ENCODE measurements at regions not wholly inside any gene's neighbourhood (a gene's known extent, or its start where the extent isn't known, plus 50 kb on each side); places are given as distances from the start of the nearest gene placed in this dataset.
A peak's percentile ranks its signal among the peaks of the same experiment; 100 is the strongest.

- H3K4me2 ChIP-seq, result no peak overlapping the region
- TF ChIP-seq Cebpa-rat (IDR thresholded peaks at IDR 0.05), result no peak
- no peak overlapping the region for H3K27ac ChIP-seq
- peaks cover 52% of the 10 kb centered on the region for H3K36me3 ChIP-seq
- no peaks in the 10 kb centered on the region for H3K9me3 ChIP-seq
- no peak overlapping the region for H3K4me3 ChIP-seq
- H3K4me1 ChIP-seq, result 0 out of 2 replicates have a peak, but pooled peaks cover 8% of the 10 kb centered on the region
- no peak overlapping the region for H3K9ac ChIP-seq
- no peaks in the 10 kb centered on the region for H3K27me3 ChIP-seq
- peaks cover 14% of the 10 kb centered on the region; the same call in 1 of the 2 replicates for H4K20me1 ChIP-seq
These were observed 141.9 kb upstream of the KLF14 start for GRCh38 chr7:130875901-130876300.

- peaks cover 14% of the 10 kb centered on the region; the same call in 1 of the 2 replicates for H3K4me1 ChIP-seq
These were observed 143.4 kb upstream of the KLF14 start for GRCh38 chr7:130877236-130877990.

GRCh38 chr7:130877991-130878305 lies 143.9 kb upstream of the KLF14 start:
- Histone ChIP-seq H3K4me2 (no peak overlapping the region), H3K27ac (no peak overlapping the region), H3K9ac (no peak overlapping the region), H3K36me3 (peaks cover 64% of the 10 kb centered on the region), H3K9me3 (no peaks in the 10 kb centered on the region), H4K20me1 (peaks cover 19% of the 10 kb centered on the region; the same call in 1 of the 2 replicates), H3K4me1 (peaks cover 14% of the 10 kb centered on the region; the same call in 1 of the 2 replicates), H3K27me3 (no peaks in the 10 kb centered on the region), H3K4me3 (no peak overlapping the region)
- no peak for TF ChIP-seq Cebpa-rat (IDR thresholded peaks at IDR 0.05)

More at GRCh38 chr7:130877236-130877990, 143.4 kb upstream of the KLF14 start:
- Histone ChIP-seq H3K4me3 (no peak overlapping the region), H3K36me3 (peaks cover 63% of the 10 kb centered on the region), H3K27ac (no peak overlapping the region), H4K20me1 (peaks cover 19% of the 10 kb centered on the region; the same call in 1 of the 2 replicates), H3K4me2 (no peak overlapping the region), H3K9me3 (no peaks in the 10 kb centered on the region), H3K9ac (no peak overlapping the region), H3K27me3 (no peaks in the 10 kb centered on the region)
- no peak for TF ChIP-seq Cebpa-rat (IDR thresholded peaks at IDR 0.05)

- no peak overlapping the region for H3K27ac ChIP-seq
- H3K4me3 ChIP-seq, result no peak overlapping the region
- no peak for TF ChIP-seq Cebpa-rat (IDR thresholded peaks at IDR 0.05)
- H3K4me2 ChIP-seq, result no peak overlapping the region
- H3K27me3 ChIP-seq, result no peaks in the 10 kb centered on the region
- H3K4me1 ChIP-seq, result peaks cover 14% of the 10 kb centered on the region; the same call in 1 of the 2 replicates
- peaks cover 21% of the 10 kb centered on the region for H4K20me1 ChIP-seq
- peaks cover 71% of the 10 kb centered on the region for H3K36me3 ChIP-seq
- no peak overlapping the region for H3K9ac ChIP-seq
- no peaks in the 10 kb centered on the region for H3K9me3 ChIP-seq
These were observed 144.8 kb upstream of the KLF14 start for GRCh38 chr7:130878785-130879184.

- no peaks in the 10 kb centered on the region for H3K9me3 ChIP-seq
- no peak for TF ChIP-seq Cebpa-rat (IDR thresholded peaks at IDR 0.05)
- no peak overlapping the region for H3K4me2 ChIP-seq
- H3K27me3 ChIP-seq, result no peaks in the 10 kb centered on the region
- no peak overlapping the region for H3K27ac ChIP-seq
- H4K20me1 ChIP-seq, result peaks cover 21% of the 10 kb centered on the region
- peaks cover 71% of the 10 kb centered on the region for H3K36me3 ChIP-seq
- H3K9ac ChIP-seq, result no peak overlapping the region
- peaks cover 14% of the 10 kb centered on the region; the same call in 1 of the 2 replicates for H3K4me1 ChIP-seq
- H3K4me3 ChIP-seq, result no peak overlapping the region
These were observed 145.2 kb upstream of the KLF14 start for GRCh38 chr7:130879191-130879590.

- Histone ChIP-seq H3K4me2 (no peak overlapping the region), H3K4me1 (peaks cover 14% of the 10 kb centered on the region; the same call in 1 of the 2 replicates), H3K27me3 (no peaks in the 10 kb centered on the region), H3K27ac (no peak overlapping the region), H4K20me1 (peaks cover 27% of the 10 kb centered on the region), H3K9me3 (no peaks in the 10 kb centered on the region), H3K9ac (no peak overlapping the region), H3K36me3 (peaks cover 84% of the 10 kb centered on the region), H3K4me3 (no peak overlapping the region)
- peak; percentile 79 for TF ChIP-seq Cebpa-rat (IDR thresholded peaks at IDR 0.05)
These were observed 146.7 kb upstream of the KLF14 start for GRCh38 chr7:130880668-130881067.

- H3K27me3 ChIP-seq, result no peaks in the 10 kb centered on the region
- H3K4me2 ChIP-seq, result no peak overlapping the region
- H4K20me1 ChIP-seq, result peaks cover 27% of the 10 kb centered on the region
- TF ChIP-seq Cebpa-rat (IDR thresholded peaks at IDR 0.05), result no peak
- H3K4me3 ChIP-seq, result no peak overlapping the region
- no peaks in the 10 kb centered on the region for H3K9me3 ChIP-seq
- peaks cover 14% of the 10 kb centered on the region; the same call in 1 of the 2 replicates for H3K4me1 ChIP-seq
- H3K9ac ChIP-seq, result no peak overlapping the region
- no peak overlapping the region for H3K27ac ChIP-seq
- H3K36me3 ChIP-seq, result peaks cover 89% of the 10 kb centered on the region
These were observed 147.2 kb upstream of the KLF14 start for GRCh38 chr7:130881091-130881798.

GRCh38 chr7:130881799-130882141 lies 147.8 kb upstream of the KLF14 start:
- H3K27ac ChIP-seq, result no peak overlapping the region
- no peak overlapping the region for H3K4me2 ChIP-seq
- H4K20me1 ChIP-seq, result peaks cover 27% of the 10 kb centered on the region
- no peak overlapping the region for H3K9ac ChIP-seq
- H3K36me3 ChIP-seq, result peaks cover 92% of the 10 kb centered on the region
- no peaks in the 10 kb centered on the region for H3K9me3 ChIP-seq
- peaks cover 14% of the 10 kb centered on the region; the same call in 1 of the 2 replicates for H3K4me1 ChIP-seq
- no peak for TF ChIP-seq Cebpa-rat (IDR thresholded peaks at IDR 0.05)
- no peaks in the 10 kb centered on the region for H3K27me3 ChIP-seq
- no peak overlapping the region for H3K4me3 ChIP-seq

- Histone ChIP-seq H3K4me2 (no peak overlapping the region), H3K36me3 (peaks cover 87% of the 10 kb centered on the region), H3K9ac (no peak overlapping the region), H3K27ac (no peak overlapping the region), H4K20me1 (peaks cover 31% of the 10 kb centered on the region), H3K4me3 (no peak overlapping the region), H3K9me3 (no peaks in the 10 kb centered on the region), H3K27me3 (no peaks in the 10 kb centered on the region), H3K4me1 (peaks cover 14% of the 10 kb centered on the region)
- no peak for TF ChIP-seq Cebpa-rat (IDR thresholded peaks at IDR 0.05)
These were observed 148.4 kb upstream of the KLF14 start for GRCh38 chr7:130882396-130882795.

GRCh38 chr7:130883928-130884327 lies 149.9 kb upstream of the KLF14 start:
- no peak overlapping the region for H3K27ac ChIP-seq
- peaks cover 88% of the 10 kb centered on the region for H3K36me3 ChIP-seq
- H3K4me2 ChIP-seq, result no peak overlapping the region
- no peak overlapping the region for H3K4me3 ChIP-seq
- H3K9me3 ChIP-seq, result no peaks in the 10 kb centered on the region
- H3K9ac ChIP-seq, result no peak overlapping the region
- TF ChIP-seq Cebpa-rat (IDR thresholded peaks at IDR 0.05), result no peak
- H4K20me1 ChIP-seq, result peaks cover 47% of the 10 kb centered on the region
- H3K4me1 ChIP-seq, result peaks cover 21% of the 10 kb centered on the region
- no peaks in the 10 kb centered on the region for H3K27me3 ChIP-seq
